ENCODE measurements at regions not wholly inside any gene's neighbourhood (a gene's known extent, or its start where the extent isn't known, plus 50 kb on each side); places are given as distances from the start of the nearest gene placed in this dataset.

DNA sequence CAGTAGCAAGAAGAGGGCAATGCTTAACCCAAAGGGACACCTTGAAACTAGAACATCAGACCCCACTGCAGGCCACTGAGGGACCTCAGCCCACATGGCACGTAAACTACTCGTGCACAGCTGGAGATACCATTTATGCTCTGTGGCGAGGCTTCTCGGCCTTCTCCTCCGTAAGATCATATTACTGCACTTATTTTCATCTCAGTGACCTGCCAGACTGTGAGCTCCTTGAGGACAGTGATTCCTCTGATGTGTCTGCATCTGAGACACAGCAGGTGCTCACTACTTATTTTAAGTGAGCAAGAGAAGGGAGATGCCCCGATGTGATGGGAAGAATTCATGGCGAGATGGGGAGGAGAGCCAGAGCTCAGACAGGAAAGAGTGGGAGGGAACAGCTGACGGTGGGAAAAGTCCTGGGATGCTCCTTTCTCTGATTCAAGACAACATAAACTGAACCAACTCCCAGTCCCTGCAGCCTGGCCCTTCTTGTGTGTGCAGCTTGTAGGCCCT lies 137.6 kb downstream of the RPLP1 start:
- Histone ChIP-seq H3K4me3 (ENCODE audit: low read depth in 1 of 2, low read length in 2 of 2) (no peak overlapping the region), H2AFZ (ENCODE audit: low read depth, low read length) (no peak overlapping the region), H3K79me2 (ENCODE audit: insufficient read depth, low read length) (no peaks in the 10 kb centered on the region), H3K27me3 (ENCODE audit: insufficient read depth, low read length, poor library complexity) (peaks cover 3% of the 10 kb centered on the region), H3K36me3 (ENCODE audit: insufficient read depth, low read length) (no peaks in the 10 kb centered on the region), H3K9me3 (ENCODE audit: insufficient read depth, low read length, severe bottlenecking) (no peaks in the 10 kb centered on the region), H3K4me2 (ENCODE audit: insufficient read depth, low read length) (no peak overlapping the region), H4K20me1 (ENCODE audit: insufficient read depth, low read length) (no peaks in the 10 kb centered on the region; the same call in 1 of the 2 replicates), H3K9ac (ENCODE audit: low read depth, low read length) (no peak overlapping the region), H3K27ac (ENCODE audit: low read length) (no peak overlapping the region), H3K4me1 (ENCODE audit: insufficient read depth, low read length) (no peaks in the 10 kb centered on the region)
- TF ChIP-seq EZH2 (IDR thresholded peaks at IDR 0.05; ENCODE audit: borderline replicate concordance, low read depth, low read length, severe bottlenecking) = no peak
- TF ChIP-seq, protein P1, sequence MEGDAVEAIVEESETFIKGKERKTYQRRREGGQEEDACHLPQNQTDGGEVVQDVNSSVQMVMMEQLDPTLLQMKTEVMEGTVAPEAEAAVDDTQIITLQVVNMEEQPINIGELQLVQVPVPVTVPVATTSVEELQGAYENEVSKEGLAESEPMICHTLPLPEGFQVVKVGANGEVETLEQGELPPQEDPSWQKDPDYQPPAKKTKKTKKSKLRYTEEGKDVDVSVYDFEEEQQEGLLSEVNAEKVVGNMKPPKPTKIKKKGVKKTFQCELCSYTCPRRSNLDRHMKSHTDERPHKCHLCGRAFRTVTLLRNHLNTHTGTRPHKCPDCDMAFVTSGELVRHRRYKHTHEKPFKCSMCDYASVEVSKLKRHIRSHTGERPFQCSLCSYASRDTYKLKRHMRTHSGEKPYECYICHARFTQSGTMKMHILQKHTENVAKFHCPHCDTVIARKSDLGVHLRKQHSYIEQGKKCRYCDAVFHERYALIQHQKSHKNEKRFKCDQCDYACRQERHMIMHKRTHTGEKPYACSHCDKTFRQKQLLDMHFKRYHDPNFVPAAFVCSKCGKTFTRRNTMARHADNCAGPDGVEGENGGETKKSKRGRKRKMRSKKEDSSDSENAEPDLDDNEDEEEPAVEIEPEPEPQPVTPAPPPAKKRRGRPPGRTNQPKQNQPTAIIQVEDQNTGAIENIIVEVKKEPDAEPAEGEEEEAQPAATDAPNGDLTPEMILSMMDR (IDR thresholded peaks at IDR 0.05; ENCODE audit: borderline replicate concordance, extremely low read depth, low read length, poor library complexity, severe bottlenecking) = no peak
- ATAC-seq (ENCODE audit: insufficient read depth, low read depth) = no peak
- no peak for DNase-seq

DNA sequence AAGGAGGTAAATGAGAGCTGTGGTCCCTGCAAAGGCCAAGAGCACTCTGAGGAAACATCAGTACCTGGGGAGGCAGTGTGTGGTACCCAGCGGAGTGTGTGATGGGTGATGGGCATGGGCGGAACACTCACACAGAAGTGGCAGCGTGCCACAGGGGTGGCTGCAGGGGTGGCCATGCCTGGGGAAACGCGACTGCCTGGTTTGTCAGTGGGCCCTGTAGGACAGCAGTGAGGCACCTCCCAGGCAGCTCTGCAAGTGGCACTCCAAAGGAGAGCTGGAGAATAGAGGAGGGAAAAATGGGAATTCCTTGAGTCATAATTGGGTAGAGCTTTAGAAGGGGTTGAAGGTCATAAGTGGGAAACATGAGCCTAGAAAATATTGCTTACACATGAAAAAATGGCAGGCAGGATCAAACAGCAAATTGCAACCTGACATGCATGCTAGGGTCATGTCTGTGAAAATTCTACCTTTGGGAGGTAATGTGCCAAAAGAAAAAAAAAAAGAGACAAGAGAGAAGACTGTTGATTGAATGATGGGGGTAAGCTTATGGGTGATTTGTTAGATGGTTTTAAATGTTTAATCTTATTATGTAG lies 138.4 kb downstream of the RPLP1 start:
- H3K36me3 ChIP-seq (ENCODE audit: insufficient read depth, low read length) = no peaks in the 10 kb centered on the region
- H3K4me3 ChIP-seq (ENCODE audit: low read depth in 1 of 2, low read length in 2 of 2) = no peak overlapping the region
- H2AFZ ChIP-seq (ENCODE audit: low read depth, low read length) = no peak overlapping the region
- H3K79me2 ChIP-seq (ENCODE audit: insufficient read depth, low read length) = no peaks in the 10 kb centered on the region
- H3K4me2 ChIP-seq (ENCODE audit: insufficient read depth, low read length) = no peak overlapping the region
- no peak for TF ChIP-seq EZH2 (IDR thresholded peaks at IDR 0.05; ENCODE audit: borderline replicate concordance, low read depth, low read length, severe bottlenecking)
- TF ChIP-seq, protein P1 (IDR thresholded peaks at IDR 0.05; ENCODE audit: borderline replicate concordance, extremely low read depth, low read length, poor library complexity, severe bottlenecking) = no peak
- no peak for DNase-seq
- H4K20me1 ChIP-seq (ENCODE audit: insufficient read depth, low read length) = no peaks in the 10 kb centered on the region; the same call in 1 of the 2 replicates
- no peaks in the 10 kb centered on the region for H3K27me3 ChIP-seq (ENCODE audit: insufficient read depth, low read length, poor library complexity)
- no peak overlapping the region for H3K9ac ChIP-seq (ENCODE audit: low read depth, low read length)
- ATAC-seq (ENCODE audit: insufficient read depth, low read depth) = no peak
- H3K27ac ChIP-seq (ENCODE audit: low read length) = no peak overlapping the region
- no peaks in the 10 kb centered on the region for H3K4me1 ChIP-seq (ENCODE audit: insufficient read depth, low read length)
- H3K9me3 ChIP-seq (ENCODE audit: insufficient read depth, low read length, severe bottlenecking) = no peaks in the 10 kb centered on the region

DNA sequence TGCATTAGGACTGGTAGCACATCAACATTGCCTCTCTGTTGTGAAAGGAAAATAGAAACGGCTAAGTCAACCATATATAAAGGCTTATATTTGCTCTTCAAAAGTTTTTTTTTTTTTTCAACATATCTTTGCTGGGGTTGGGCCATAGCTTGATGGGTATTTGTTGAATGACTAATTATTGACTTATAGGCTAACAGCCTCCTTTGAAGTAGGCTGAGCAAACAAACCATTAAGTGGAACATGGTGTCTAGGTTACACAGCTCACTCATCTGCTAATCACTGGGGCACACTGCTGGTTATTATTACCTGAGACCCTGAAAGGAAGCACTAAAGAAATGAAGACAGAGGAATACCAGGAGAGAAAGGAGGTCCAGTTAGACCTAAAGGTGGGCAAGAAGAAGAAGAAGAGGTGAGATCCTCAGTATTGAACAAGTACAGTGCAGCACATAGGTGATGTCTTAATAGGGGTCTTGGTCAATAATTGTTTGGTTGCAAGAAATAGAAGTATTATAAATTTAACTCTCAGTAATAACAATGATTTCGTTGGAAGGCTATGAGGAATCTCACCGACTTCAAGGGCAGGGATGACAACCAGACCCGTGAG lies 139.4 kb downstream of the RPLP1 start:
- no peaks in the 10 kb centered on the region for H3K36me3 ChIP-seq (ENCODE audit: insufficient read depth, low read length)
- H3K9me3 ChIP-seq (ENCODE audit: insufficient read depth, low read length, severe bottlenecking) = no peaks in the 10 kb centered on the region
- ATAC-seq (ENCODE audit: insufficient read depth, low read depth) (no peak), DNase-seq (no peak)
- no peak overlapping the region for H3K27ac ChIP-seq (ENCODE audit: low read length)
- no peak for TF ChIP-seq EZH2 (IDR thresholded peaks at IDR 0.05; ENCODE audit: borderline replicate concordance, low read depth, low read length, severe bottlenecking)
- TF ChIP-seq, protein P1 (IDR thresholded peaks at IDR 0.05; ENCODE audit: borderline replicate concordance, extremely low read depth, low read length, poor library complexity, severe bottlenecking) = no peak
- H2AFZ ChIP-seq (ENCODE audit: low read depth, low read length) = no peak overlapping the region
- H3K4me3 ChIP-seq (ENCODE audit: low read depth in 1 of 2, low read length in 2 of 2) = no peak overlapping the region
- no peaks in the 10 kb centered on the region for H4K20me1 ChIP-seq (ENCODE audit: insufficient read depth, low read length)
- H3K79me2 ChIP-seq (ENCODE audit: insufficient read depth, low read length) = no peaks in the 10 kb centered on the region
- H3K27me3 ChIP-seq (ENCODE audit: insufficient read depth, low read length, poor library complexity) = no peaks in the 10 kb centered on the region
- no peaks in the 10 kb centered on the region for H3K4me1 ChIP-seq (ENCODE audit: insufficient read depth, low read length)
- no peak overlapping the region for H3K4me2 ChIP-seq (ENCODE audit: insufficient read depth, low read length)
- H3K9ac ChIP-seq (ENCODE audit: low read depth, low read length) = no peak overlapping the region
